ENCODE measurements at regions not wholly inside any gene's neighbourhood (a gene's known extent, or its start where the extent isn't known, plus 50 kb on each side); places are given as distances from the start of the nearest gene placed in this dataset.

DNA sequence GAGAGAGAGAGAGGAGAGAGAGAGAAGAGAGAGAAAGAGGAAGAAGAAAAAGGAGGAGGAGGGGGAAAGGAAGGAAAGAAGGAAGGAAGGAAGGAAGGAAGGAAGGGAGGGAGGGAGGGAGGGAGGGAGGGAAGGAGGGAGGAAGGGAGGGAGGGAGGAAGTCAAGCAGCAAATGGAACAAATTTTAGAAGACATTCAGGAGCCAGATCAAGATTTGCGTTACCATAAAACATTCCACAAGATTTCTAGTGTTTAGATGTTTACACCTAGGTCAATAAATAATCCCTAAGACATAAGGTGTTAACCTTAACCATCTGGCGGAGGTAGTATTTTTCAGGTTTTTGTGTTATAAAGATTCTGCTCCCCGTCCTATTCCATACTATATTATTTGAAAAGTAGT lies 1320.1 kb upstream of the PRMT6 start:
- TF ChIP-seq, protein P1, sequence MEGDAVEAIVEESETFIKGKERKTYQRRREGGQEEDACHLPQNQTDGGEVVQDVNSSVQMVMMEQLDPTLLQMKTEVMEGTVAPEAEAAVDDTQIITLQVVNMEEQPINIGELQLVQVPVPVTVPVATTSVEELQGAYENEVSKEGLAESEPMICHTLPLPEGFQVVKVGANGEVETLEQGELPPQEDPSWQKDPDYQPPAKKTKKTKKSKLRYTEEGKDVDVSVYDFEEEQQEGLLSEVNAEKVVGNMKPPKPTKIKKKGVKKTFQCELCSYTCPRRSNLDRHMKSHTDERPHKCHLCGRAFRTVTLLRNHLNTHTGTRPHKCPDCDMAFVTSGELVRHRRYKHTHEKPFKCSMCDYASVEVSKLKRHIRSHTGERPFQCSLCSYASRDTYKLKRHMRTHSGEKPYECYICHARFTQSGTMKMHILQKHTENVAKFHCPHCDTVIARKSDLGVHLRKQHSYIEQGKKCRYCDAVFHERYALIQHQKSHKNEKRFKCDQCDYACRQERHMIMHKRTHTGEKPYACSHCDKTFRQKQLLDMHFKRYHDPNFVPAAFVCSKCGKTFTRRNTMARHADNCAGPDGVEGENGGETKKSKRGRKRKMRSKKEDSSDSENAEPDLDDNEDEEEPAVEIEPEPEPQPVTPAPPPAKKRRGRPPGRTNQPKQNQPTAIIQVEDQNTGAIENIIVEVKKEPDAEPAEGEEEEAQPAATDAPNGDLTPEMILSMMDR (conservative IDR thresholded peaks at IDR 0.05), result no peak
- TF ChIP-seq EZH2 (IDR thresholded peaks at IDR 0.05; ENCODE audit: low read depth), result no peak
- BruUV-seq (replicated peaks), result no TSS peak
- Histone ChIP-seq H3K9me3 (ENCODE audit: insufficient read depth, low read depth) (no peaks in the 10 kb centered on the region), H4K20me1 (ENCODE audit: insufficient read depth) (no peaks in the 10 kb centered on the region), H3K4me1 (replicated peaks; ENCODE audit: insufficient read depth) (no peaks in the 10 kb centered on the region), H3K4me2 (no peak overlapping the region), H3K9me2 (ENCODE audit: insufficient read depth) (no peaks in the 10 kb centered on the region), H3K79me2 (ENCODE audit: low read depth) (no peaks in the 10 kb centered on the region), H3K36me3 (ENCODE audit: low read depth) (no peaks in the 10 kb centered on the region), H3K4me3 (no peak overlapping the region), H3F3A (ENCODE audit: insufficient read depth, low read depth) (no peaks in the 10 kb centered on the region), H2AFZ (0 out of 2 replicates have a peak overlapping the region, but pooled peaks have one; percentile 49), H3K27me3 (ENCODE audit: insufficient read depth, low read depth) (no peaks in the 10 kb centered on the region), H3K27ac (no peak overlapping the region)
- ChIA-PET POLR2A (ENCODE audit: unreplicated experiment) (interaction anchor here (0.6 kb wide), 1 partner anchor 52 kb away, joined by 4 read pairs; no protein-coding TSS in a partner anchor), CTCF (no interaction called here)
- no peak for DNase-seq
- intact Hi-C loops (cut with micrococcal nuclease; ENCODE audit: unreplicated experiment), result no loop called here

DNA sequence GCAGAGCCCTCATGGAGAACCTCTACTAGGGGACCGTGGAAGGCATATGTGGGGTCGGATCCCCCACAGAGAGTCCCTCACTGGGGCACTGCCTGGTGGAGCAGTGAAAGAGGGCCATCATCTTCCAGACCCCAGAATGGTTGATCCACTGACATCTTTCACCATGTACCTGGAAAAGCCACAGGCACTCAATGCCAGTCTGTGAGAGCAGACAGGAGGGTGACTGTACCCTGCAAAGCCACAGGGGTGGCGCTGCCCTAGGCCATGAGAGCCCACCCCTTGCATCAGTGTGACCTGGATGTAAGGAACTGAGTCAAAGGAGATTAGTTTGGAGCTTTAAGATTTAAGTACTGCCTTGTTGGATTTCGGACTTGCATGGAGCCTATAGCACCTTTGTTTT lies 1276.7 kb upstream of the PRMT6 start:
- H3K4me3 ChIP-seq, result no peak overlapping the region
- no peaks in the 10 kb centered on the region for H3K9me2 ChIP-seq (ENCODE audit: insufficient read depth)
- H3F3A ChIP-seq (ENCODE audit: insufficient read depth, low read depth), result no peaks in the 10 kb centered on the region
- BruUV-seq (replicated peaks), result no TSS peak
- ChIA-PET POLR2A (ENCODE audit: unreplicated experiment) (no interaction called here), CTCF (no interaction called here)
- no peaks in the 10 kb centered on the region for H4K20me1 ChIP-seq (ENCODE audit: insufficient read depth)
- no peak overlapping the region for H3K27ac ChIP-seq
- no peaks in the 10 kb centered on the region for H3K36me3 ChIP-seq (ENCODE audit: low read depth)
- H3K79me2 ChIP-seq (ENCODE audit: low read depth), result no peaks in the 10 kb centered on the region
- H2AFZ ChIP-seq, result no peak overlapping the region
- TF ChIP-seq, protein P1 (conservative IDR thresholded peaks at IDR 0.05), result no peak
- TF ChIP-seq EZH2 (IDR thresholded peaks at IDR 0.05; ENCODE audit: low read depth), result no peak
- H3K4me1 ChIP-seq (replicated peaks; ENCODE audit: insufficient read depth), result no peaks in the 10 kb centered on the region
- no peaks in the 10 kb centered on the region for H3K9me3 ChIP-seq (ENCODE audit: insufficient read depth, low read depth)
- intact Hi-C loops (cut with micrococcal nuclease; ENCODE audit: unreplicated experiment), result no loop called here
- H3K27me3 ChIP-seq (ENCODE audit: insufficient read depth, low read depth), result no peaks in the 10 kb centered on the region
- no peak overlapping the region for H3K4me2 ChIP-seq
- DNase-seq, result no peak

DNA sequence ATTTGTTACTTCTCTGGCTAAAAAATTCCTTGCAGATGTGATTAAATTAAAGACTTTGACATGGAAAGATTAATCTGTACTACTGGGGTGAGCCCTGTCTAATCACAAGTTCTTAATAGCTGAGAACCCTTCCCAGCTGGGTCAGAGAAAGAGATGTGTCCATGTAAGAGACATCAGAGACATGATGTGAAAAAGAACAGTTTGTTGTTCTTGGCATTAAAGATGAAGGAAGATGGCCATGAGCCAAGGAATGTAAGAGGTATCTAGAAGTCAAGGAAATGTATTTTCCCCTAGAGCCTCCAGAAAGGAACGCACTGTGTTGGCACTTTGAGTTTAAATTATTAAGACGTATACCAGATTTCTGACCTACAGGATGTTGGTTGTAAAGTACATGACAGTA lies 1271.5 kb upstream of the PRMT6 start:
- H3K4me2 ChIP-seq, result no peak overlapping the region
- H3K79me2 ChIP-seq (ENCODE audit: low read depth), result no peaks in the 10 kb centered on the region
- no peaks in the 10 kb centered on the region for H3F3A ChIP-seq (ENCODE audit: insufficient read depth, low read depth)
- no peaks in the 10 kb centered on the region for H4K20me1 ChIP-seq (ENCODE audit: insufficient read depth)
- no peak overlapping the region for H3K27ac ChIP-seq
- no peaks in the 10 kb centered on the region for H3K36me3 ChIP-seq (ENCODE audit: low read depth)
- CTCF ChIA-PET, result no interaction called here
- DNase-seq, result no peak
- POLR2A ChIA-PET (ENCODE audit: unreplicated experiment), result no interaction called here
- no peaks in the 10 kb centered on the region for H3K4me1 ChIP-seq (replicated peaks; ENCODE audit: insufficient read depth)
- H3K4me3 ChIP-seq, result no peak overlapping the region
- H2AFZ ChIP-seq, result no peak overlapping the region
- no peaks in the 10 kb centered on the region for H3K9me2 ChIP-seq (ENCODE audit: insufficient read depth)
- TF ChIP-seq EZH2 (IDR thresholded peaks at IDR 0.05; ENCODE audit: low read depth), result no peak
- TF ChIP-seq, protein P1 (conservative IDR thresholded peaks at IDR 0.05), result no peak
- intact Hi-C loops (cut with micrococcal nuclease; ENCODE audit: unreplicated experiment), result no loop called here
- 0 out of 2 replicates have a peak, but pooled peaks cover 4% of the 10 kb centered on the region for H3K9me3 ChIP-seq (ENCODE audit: insufficient read depth, low read depth)
- no peaks in the 10 kb centered on the region for H3K27me3 ChIP-seq (ENCODE audit: insufficient read depth, low read depth)
- no TSS peak for BruUV-seq (replicated peaks)

All from PC-9 (cell line).